Chondrocyte (in vitro differentiated cells): ENCODE measurements at regions not wholly inside any gene's neighbourhood (a gene's known extent, or its start where the extent isn't known, plus 50 kb on each side); places are given as distances from the start of the nearest gene placed in this dataset.

Experiments used
- DNase-seq: peaks from one replicate; pipeline ENCODE4 v3.0.0; 2021; ENCODE audit warnings: mixed read lengths, low spot score
- H3K27ac Mint-ChIP-seq: one replicate; pipeline ENCODE4 v1.8.0; 2021; ENCODE audit warnings: mild to moderate bottlenecking, moderate library complexity, mixed read lengths; ENCODE audit not compliant: unreplicated experiment
- H3K27me3 Mint-ChIP-seq: 2 replicates; pipeline ENCODE4 v1.8.0; 2021; ENCODE audit warnings: low read depth, mixed read lengths
- H3K36me3 Mint-ChIP-seq: 2 replicates; pipeline ENCODE4 v1.8.0; 2021; ENCODE audit warnings: low read depth, mixed read lengths
- H3K4me1 Mint-ChIP-seq: 2 replicates; pipeline ENCODE4 v1.8.0; 2021; ENCODE audit warnings: low read depth, mild to moderate bottlenecking, mixed read lengths
- H3K4me3 Mint-ChIP-seq: one replicate; pipeline ENCODE4 v1.8.0; 2021; ENCODE audit warnings: mild to moderate bottlenecking, moderate library complexity, mixed read lengths; ENCODE audit not compliant: unreplicated experiment
- H3K9me3 Mint-ChIP-seq: 2 replicates; pipeline ENCODE4 v1.8.0; 2021; ENCODE audit warnings: low read depth, mixed read lengths
- CTCF ChIP-seq: fragments of 200-600 bp; sonication (generic); IDR thresholded peaks from 2 replicates; pipeline ENCODE4 v1.5.0; 2021; ENCODE audit warnings: antibody characterized with exemption, mild to moderate bottlenecking, moderate library complexity

- Mint-ChIP-seq H3K27ac (no peak overlapping the region), H3K4me1 (peaks cover 19% of the 10 kb centered on the region), H3K27me3 (peaks cover 2% of the 10 kb centered on the region), H3K36me3 (no peaks in the 10 kb centered on the region), H3K9me3 (no peaks in the 10 kb centered on the region), H3K4me3 (no peak overlapping the region)
- no peak for TF ChIP-seq CTCF
- no peak for DNase-seq
Observed at GRCh38 chr11:8325591-8326304, 62.1 kb upstream of the LMO1 start.

- no peaks in the 10 kb centered on the region for H3K9me3 Mint-ChIP-seq
Observed at GRCh38 chr11:8323161-8323935, 59.7 kb upstream of the LMO1 start.

GRCh38 chr11:8321876-8322275, 58.2 kb upstream of the LMO1 start:
- no peaks in the 10 kb centered on the region for H3K4me1 Mint-ChIP-seq

More at GRCh38 chr11:8323161-8323935, 59.7 kb upstream of the LMO1 start:
- H3K27me3 Mint-ChIP-seq = peaks cover 17% of the 10 kb centered on the region
- no peaks in the 10 kb centered on the region for H3K36me3 Mint-ChIP-seq
- peak; percentile 32 for DNase-seq
- no peak for TF ChIP-seq CTCF
- H3K27ac Mint-ChIP-seq = no peak overlapping the region
- H3K4me3 Mint-ChIP-seq = no peak overlapping the region
- H3K4me1 Mint-ChIP-seq = no peaks in the 10 kb centered on the region

GRCh38 chr11:8320076-8320475, 56.4 kb upstream of the LMO1 start:
- no peaks in the 10 kb centered on the region for H3K4me1 Mint-ChIP-seq
- no peak for TF ChIP-seq CTCF
- H3K27ac Mint-ChIP-seq = no peak overlapping the region
- no peaks in the 10 kb centered on the region for H3K36me3 Mint-ChIP-seq
- no peak overlapping the region for H3K4me3 Mint-ChIP-seq
- H3K9me3 Mint-ChIP-seq = no peaks in the 10 kb centered on the region
- DNase-seq = no peak
- H3K27me3 Mint-ChIP-seq = peaks cover 38% of the 10 kb centered on the region

More at GRCh38 chr11:8321876-8322275, 58.2 kb upstream of the LMO1 start:
- Mint-ChIP-seq H3K9me3 (no peaks in the 10 kb centered on the region), H3K36me3 (no peaks in the 10 kb centered on the region), H3K27ac (no peak overlapping the region), H3K4me3 (no peak overlapping the region), H3K27me3 (peaks cover 27% of the 10 kb centered on the region)
- TF ChIP-seq CTCF = no peak
- peak; percentile 56 for DNase-seq

GRCh38 chr11:8318536-8318935, 54.9 kb upstream of the LMO1 start:
- no peaks in the 10 kb centered on the region for H3K36me3 Mint-ChIP-seq
- peaks cover 38% of the 10 kb centered on the region for H3K27me3 Mint-ChIP-seq
- no peak overlapping the region for H3K27ac Mint-ChIP-seq
- no peaks in the 10 kb centered on the region for H3K4me1 Mint-ChIP-seq
- peak; percentile 21 for TF ChIP-seq CTCF
- H3K9me3 Mint-ChIP-seq = no peaks in the 10 kb centered on the region
- no peak overlapping the region for H3K4me3 Mint-ChIP-seq
- DNase-seq = no peak
